ENCODE measurements at regions not wholly inside any gene's neighbourhood (a gene's known extent, or its start where the extent isn't known, plus 50 kb on each side); places are given as distances from the start of the nearest gene placed in this dataset.

DNA sequence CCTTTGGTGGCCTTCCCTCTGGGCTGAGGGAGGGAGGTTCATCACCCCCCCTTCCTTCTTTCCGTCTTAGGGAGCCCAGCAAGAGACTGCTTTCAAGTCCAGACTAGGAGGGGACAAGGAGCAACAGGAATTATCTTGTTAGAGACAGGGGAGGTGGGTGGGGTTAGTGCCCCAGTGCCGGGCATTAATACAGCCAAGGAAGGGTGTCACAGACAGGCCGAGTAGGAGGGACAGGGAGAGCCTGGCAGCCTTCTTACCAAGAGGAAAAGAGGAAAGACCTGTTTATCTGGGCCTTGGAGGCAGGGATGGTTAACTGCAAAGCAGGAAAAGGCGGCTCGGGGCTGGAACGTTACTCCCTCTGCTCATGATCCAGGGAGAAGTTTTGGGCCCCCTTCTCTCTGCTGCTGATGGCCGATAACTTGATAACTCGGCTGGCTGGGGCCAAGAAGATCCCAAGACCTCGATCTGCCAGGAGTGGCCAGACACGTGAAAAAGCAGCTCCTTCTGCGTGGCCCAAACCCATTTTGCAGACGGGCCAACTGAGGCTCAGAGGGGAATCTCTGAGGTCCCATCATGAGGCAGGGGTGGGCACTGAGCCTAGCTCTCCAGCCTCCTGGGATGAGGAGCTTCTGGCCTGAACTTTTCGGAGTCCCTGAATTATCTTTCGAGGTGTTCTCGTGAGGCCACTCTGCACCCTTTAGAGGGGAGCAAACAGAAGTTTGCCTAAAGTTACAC, 79.3 kb downstream of the PTPRS start:
- H3K4me3 ChIP-seq (ENCODE audit: control insufficient read depth, low read depth, low read length), result no peak overlapping the region
- DNase-seq (ENCODE audit: low read depth), result no peak
- TF ChIP-seq, protein P1, sequence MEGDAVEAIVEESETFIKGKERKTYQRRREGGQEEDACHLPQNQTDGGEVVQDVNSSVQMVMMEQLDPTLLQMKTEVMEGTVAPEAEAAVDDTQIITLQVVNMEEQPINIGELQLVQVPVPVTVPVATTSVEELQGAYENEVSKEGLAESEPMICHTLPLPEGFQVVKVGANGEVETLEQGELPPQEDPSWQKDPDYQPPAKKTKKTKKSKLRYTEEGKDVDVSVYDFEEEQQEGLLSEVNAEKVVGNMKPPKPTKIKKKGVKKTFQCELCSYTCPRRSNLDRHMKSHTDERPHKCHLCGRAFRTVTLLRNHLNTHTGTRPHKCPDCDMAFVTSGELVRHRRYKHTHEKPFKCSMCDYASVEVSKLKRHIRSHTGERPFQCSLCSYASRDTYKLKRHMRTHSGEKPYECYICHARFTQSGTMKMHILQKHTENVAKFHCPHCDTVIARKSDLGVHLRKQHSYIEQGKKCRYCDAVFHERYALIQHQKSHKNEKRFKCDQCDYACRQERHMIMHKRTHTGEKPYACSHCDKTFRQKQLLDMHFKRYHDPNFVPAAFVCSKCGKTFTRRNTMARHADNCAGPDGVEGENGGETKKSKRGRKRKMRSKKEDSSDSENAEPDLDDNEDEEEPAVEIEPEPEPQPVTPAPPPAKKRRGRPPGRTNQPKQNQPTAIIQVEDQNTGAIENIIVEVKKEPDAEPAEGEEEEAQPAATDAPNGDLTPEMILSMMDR (IDR thresholded peaks at IDR 0.05; ENCODE audit: control insufficient read depth, insufficient read depth, low read depth, low read length, missing control alignments), result no peak

DNA sequence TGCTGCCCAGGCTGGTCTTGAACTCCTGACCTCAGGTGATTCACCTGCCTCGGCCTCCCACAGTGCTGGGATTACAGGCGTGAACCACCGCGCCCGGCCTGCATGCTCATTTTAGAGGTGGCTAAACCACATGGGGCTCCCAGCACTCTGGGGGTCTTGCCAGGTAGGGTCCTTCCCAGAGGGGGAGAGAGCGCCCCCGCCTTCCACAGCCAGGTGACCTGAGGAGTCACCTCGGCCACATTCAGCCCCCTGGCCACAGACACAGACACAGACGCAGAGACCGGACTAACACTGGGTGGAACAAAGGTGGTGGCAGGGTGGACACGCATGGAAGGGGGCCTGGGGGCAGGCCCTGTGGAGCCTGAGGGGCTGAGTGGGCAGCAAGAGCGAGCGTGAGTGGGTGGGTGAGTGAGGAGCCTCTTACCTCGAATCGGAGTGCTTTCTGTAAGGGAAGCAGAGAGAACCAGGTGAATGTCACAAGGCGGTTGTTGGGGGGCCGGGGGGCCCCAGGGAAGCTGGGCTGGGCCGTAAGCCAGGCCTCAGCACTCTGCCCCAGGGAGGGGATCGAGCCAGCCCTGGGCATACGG, 80.1 kb downstream of the PTPRS start:
- no peak overlapping the region for H3K4me3 ChIP-seq (ENCODE audit: control insufficient read depth, low read depth, low read length)
- TF ChIP-seq, protein P1 (IDR thresholded peaks at IDR 0.05; ENCODE audit: control insufficient read depth, insufficient read depth, low read depth, low read length, missing control alignments), result no peak
- DNase-seq (ENCODE audit: low read depth), result no peak

DNA sequence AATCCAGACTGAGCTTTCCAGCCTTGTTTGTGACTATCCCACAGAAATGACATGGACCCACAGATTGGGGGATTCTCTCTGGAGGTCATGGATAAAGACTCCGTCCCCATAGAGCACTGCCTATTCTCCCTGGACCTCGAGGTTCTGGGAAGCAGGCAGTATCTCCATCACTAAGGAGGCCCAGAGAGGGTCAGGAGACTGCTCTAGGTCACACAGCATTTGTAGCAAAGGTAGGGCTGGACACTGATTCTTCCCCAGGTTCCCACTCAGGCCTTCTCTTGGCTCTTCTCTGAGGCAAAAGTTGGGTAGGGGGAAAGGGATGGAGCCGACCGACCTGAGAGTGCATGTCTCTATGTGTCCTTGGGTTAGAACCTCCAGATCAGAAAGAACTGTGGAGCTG, 80.9 kb downstream of the PTPRS start:
- no peak overlapping the region for H3K4me3 ChIP-seq (ENCODE audit: control insufficient read depth, low read depth, low read length)
- no peak for DNase-seq (ENCODE audit: low read depth)
- TF ChIP-seq, protein P1 (IDR thresholded peaks at IDR 0.05; ENCODE audit: control insufficient read depth, insufficient read depth, low read depth, low read length, missing control alignments), result no peak

DNA sequence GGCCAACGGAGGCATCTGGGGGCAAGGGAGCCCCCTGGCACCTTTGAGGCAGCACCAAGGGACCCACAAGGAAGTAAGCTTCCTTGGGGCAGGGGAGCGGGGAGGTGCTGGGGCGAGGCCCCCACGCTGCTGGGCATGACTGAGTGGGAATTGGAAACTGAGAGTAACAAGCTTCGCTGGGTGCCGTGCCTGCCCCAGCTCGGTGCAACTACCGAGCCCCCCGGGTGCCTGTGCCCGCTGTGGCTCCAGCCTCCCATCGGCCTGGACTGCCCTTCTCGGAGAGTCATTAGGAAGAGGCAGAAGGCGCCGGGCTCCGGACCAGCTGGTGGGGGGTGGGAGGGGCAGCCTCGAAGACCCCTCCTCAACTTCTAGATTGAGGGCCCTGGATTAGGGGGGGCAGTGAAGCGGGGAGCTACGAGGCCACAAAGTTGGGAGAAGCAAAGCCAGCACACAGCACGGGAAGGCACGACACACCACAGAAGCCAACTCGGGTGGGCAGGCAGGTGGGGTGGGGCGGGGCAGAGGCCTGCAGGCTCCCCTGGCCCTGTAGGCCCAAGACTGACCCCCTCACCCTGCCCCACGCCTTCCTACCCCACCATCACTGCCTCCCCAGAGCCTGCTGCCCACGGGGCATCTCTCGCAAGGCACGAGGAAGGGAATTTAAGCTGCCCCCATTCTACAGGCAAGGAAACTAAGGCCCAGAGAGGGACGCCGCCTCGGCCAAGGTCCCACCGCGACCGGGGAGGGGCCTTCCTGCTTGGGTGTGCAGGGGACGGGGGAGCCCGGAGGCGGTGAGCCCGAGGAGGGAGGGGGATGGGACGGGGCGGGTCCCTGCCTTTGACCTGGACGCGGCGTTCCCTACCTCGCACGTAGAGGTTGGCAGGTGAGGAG, 83.2 kb downstream of the PTPRS start:
- TF ChIP-seq, protein P1 (IDR thresholded peaks at IDR 0.05; ENCODE audit: control insufficient read depth, insufficient read depth, low read depth, low read length, missing control alignments), result no peak
- no peak for DNase-seq (ENCODE audit: low read depth)

DNA sequence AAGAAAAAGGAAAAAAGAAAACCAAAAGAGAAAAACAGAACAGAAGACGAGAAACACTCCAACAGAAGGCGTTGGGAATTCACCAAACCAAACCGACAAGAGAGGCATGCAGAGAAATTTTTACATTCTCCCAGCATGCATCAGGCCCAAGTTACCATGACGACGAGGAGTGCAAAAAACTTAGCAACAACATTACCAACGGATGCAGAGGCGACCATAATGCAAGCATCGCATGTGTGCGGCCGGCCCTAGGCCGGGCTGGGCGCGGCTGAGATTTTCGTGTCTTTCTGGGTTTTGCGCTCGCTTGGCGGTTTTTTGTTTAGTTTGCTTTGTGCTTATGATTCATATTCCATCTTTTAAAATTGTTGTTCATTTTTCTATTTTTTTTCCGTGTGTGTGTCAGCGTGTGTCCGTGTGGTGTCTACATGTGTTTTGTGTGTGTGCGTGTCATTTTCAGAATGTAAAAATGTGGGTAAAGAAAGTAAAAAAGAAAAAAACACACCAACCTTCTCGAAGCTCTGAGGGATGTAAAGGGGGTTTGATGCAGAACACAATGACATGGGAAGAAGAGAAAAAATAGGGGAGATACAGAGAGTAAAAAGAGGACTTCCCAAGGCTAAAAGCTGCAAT, 84.9 kb downstream of the PTPRS start:
- TF ChIP-seq, protein P1 (IDR thresholded peaks at IDR 0.05; ENCODE audit: control insufficient read depth, insufficient read depth, low read depth, low read length, missing control alignments), result no peak
- H3K4me3 ChIP-seq (ENCODE audit: control insufficient read depth, low read depth, low read length), result no peak overlapping the region
- no peak for DNase-seq (ENCODE audit: low read depth)

More for the DNA sequence above, 83.2 kb downstream of the PTPRS start:
- no peak overlapping the region for H3K4me3 ChIP-seq (ENCODE audit: control insufficient read depth, low read depth, low read length)

DNA sequence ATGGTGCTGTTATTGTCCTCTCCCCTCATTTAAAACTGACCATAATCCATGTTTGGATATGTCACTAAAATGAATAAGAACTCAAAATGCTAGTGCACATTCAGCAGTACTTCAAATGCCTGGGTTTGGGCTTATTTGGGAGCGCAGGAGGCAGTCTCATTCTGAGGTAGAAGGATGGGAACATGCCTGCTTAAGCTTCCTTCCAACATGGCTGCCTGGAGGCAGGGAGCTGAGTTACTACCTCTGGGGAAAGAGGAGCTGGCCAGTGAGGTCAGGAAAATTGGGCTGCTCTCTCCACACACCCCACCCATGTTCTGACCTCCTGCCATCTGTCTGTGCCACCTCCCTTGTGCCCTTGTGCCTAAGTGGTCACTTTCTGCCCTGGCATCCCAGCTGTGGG, 85.7 kb downstream of the PTPRS start:
- H3K4me3 ChIP-seq (ENCODE audit: control insufficient read depth, low read depth, low read length), result no peak overlapping the region
- TF ChIP-seq, protein P1 (IDR thresholded peaks at IDR 0.05; ENCODE audit: control insufficient read depth, insufficient read depth, low read depth, low read length, missing control alignments), result no peak
- DNase-seq (ENCODE audit: low read depth), result no peak

All from AG09309 (cell line).